GM19372 (cell line): ENCODE measurements at regions not wholly inside any gene's neighbourhood (a gene's known extent, or its start where the extent isn't known, plus 50 kb on each side); places are given as distances from the start of the nearest gene placed in this dataset.

Experiments used
- ATAC-seq: cut with Tn5 transposase; IDR thresholded peaks from one replicate; pipeline ENCODE4 v1.9.1; 2021; ENCODE audit warnings: mild to moderate bottlenecking, low read depth, moderate library complexity; ENCODE audit not compliant: unreplicated experiment

GRCh38 chr15:60204131-60204885 is 193.5 kb downstream of the ANXA2 start:
- ATAC-seq, result no peak

- ATAC-seq, result no peak
These were observed 189.1 kb downstream of the ANXA2 start for GRCh38 chr15:60208709-60209108.

GRCh38 chr15:60212536-60212935 is 185.2 kb downstream of the ANXA2 start:
- no peak for ATAC-seq

GRCh38 chr15:60213377-60214000 is 184.3 kb downstream of the ANXA2 start:
- no peak for ATAC-seq

GRCh38 chr15:60214201-60214600 is 183.6 kb downstream of the ANXA2 start:
- ATAC-seq, result no peak

DNA sequence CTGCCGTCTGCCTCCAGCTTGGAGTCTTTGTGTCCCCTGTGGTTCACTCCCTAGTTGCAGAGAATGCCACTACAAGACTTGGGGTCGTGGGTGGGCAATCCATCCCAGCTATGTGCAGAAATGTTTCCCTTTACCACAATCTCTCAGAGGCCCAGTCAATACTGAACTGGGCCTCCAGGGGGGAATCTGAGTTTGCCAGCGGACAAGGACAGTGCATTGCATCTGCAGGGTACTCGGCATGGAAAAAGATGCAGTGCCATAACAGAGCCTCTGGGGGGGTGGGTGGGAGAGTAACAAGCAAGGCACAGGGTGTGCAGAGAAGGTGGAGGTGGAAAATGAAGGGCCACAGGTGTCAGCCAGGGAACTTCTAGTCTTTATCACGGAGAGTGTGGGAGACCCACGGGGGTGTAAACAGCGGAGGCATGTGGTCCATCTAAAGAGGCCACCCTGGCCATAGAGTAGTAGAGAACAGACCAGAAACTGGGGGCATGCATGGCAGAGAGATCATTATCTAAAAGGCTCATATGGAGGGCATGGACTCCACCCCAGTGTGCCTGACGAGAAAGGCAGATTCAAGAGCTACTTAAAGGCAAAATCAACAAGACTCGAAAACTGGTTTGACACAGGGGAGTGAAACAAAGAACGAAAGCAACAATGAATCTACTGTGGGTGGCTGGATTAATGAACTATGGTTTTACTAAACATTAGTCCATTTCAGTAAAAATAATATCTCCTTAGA is 182.4 kb downstream of the ANXA2 start:
- ATAC-seq, result no peak

DNA sequence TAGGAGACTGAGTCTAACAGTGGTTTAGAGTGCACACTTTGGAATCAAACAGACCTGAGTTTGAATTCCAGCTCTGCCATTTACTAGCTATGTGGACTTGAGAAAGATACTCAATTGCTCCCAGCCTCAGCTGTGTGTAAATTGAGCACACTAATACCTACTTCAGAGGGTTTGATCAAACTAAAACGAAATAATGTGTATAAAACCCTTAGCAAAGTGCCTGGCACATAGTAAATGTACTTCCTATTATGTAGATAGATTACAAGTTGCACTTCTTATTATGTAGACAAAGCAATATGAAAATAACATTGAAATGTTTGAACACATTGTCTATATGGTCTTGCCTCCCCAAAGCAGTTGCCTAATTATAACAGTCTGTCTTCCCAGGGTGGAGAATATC is 180.6 kb downstream of the ANXA2 start:
- no peak for ATAC-seq

GRCh38 chr15:60218256-60218655 is 179.5 kb downstream of the ANXA2 start:
- ATAC-seq, result no peak

DNA sequence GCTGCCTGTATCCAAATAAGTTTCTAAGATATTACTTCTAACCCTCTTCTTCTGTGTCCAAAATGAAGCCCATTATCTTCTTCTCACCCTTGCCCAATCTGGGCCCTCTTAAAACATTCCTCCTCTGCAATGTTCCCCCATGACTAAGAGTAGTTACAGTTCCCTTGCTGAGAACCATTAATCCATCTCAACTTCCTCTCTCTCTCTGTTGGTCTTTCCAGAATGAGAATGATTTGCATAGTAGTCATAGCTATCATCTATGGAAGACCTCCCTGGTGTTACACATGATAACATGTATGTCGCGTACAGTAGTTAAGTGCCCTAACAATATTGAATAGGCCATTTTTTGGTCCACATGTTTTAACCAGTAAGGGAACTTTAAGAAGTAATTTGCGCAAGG is 177.9 kb downstream of the ANXA2 start:
- ATAC-seq, result no peak

- ATAC-seq, result no peak
These were observed 176.4 kb downstream of the ANXA2 start for GRCh38 chr15:60221356-60221755.

DNA sequence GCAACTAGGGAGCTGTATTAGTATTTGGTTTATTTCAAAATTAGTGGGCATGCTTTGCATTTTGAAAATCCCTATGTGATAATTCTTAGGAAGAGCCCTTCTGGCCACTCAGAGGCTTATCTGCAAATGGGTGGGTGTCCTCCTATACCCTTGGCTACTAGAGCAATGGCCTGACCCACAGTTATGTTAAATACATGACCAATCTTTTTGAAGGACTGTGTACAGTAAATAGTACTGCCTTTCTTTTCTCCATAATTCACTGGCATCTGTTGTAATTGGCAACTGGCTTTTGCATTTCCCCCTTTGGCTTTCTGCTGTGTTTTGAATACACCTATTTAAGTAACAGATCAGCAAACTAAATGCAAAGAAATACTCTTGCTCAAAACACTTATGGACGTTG is 175.4 kb downstream of the ANXA2 start:
- no peak for ATAC-seq

- ATAC-seq, result no peak
These were observed 174.6 kb downstream of the ANXA2 start for GRCh38 chr15:60223176-60223575.

GRCh38 chr15:60226924-60227323 is 170.9 kb downstream of the ANXA2 start:
- ATAC-seq, result no peak

DNA sequence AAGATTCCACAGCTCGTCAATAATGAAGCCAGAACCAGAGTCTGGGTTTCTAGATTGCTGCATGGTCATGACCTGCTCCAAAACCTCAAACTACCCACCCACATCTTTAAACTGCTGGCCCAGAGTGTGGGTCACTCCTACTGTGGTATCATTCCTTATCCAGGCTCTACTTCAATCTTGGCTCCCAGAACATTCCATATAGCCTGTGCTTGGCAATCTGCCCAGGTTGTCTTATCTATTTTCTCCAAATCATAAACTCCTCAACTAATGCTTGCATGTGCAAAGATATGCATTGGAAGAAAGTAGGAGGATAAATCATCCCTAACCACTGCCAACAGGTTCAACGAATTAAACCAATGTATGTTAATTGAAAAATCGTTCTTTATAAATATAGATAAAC is 169.7 kb downstream of the ANXA2 start:
- ATAC-seq, result no peak

- no peak for ATAC-seq
These were observed 169.2 kb downstream of the ANXA2 start for GRCh38 chr15:60228619-60229018.

GRCh38 chr15:60235951-60236710 is 161.7 kb downstream of the ANXA2 start:
- ATAC-seq, result no peak

DNA sequence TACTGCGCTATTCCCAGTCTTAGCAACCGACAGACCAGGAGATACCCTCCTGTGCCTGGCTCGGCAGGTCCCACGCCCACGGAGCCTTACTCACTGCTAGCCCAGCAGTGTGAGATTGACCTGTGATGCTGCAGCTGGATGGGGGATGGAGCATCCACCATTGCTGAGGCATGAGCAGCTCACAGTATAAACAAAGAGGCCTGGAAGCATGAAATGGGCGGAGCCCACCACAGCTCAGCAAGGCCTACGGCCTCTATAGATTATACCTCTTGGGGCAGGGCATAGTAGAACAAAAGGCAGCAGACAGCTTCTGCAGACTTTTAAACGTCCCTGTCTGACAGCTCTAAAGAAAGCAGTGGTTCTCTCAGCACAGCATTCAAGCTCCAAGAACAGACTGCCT is 160.3 kb downstream of the ANXA2 start:
- ATAC-seq, result no peak

- ATAC-seq, result no peak
These were observed 154.0 kb downstream of the ANXA2 start for GRCh38 chr15:60243769-60244168.

DNA sequence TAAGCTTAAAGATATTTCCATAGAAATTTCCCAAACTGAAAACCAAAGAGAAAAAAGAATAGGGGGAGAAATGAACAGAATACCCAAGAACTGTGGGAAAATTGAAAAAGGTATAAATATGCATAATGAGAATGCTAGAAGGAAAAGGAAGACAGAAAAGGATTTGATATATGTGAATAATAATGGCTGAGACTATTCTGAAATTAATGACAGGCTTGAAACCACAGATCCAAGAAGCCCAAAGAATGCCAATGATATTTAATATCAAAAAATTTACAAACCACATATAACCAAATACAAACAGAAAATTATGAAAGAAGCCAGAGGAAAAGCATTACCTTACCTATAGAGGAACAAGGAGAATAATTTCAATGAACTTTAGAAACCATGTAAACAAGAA is 153.0 kb downstream of the ANXA2 start:
- no peak for ATAC-seq

- no peak for ATAC-seq
These were observed 147.5 kb downstream of the ANXA2 start for GRCh38 chr15:60250316-60250715.
